GM23338 (cell line): ENCODE measurements at regions not wholly inside any gene's neighbourhood (a gene's known extent, or its start where the extent isn't known, plus 50 kb on each side); places are given as distances from the start of the nearest gene placed in this dataset.

Experiments used
- ATAC-seq: fragments of 200-7000 bp; cut with Tn5 transposase; 3 replicates; pipeline ENCODE4 v1.9.1; 2020
- DNase-seq: peaks from one replicate; pipeline ENCODE4 v3.0.0-alpha.2; 2015; ENCODE audit warnings: low spot score
- H2AFZ ChIP-seq: fragments of 200-600 bp; sonication (generic); 2 replicates; pipeline ENCODE4 v1.8.0; 2016; ENCODE audit warnings: antibody characterized with exemption, mild to moderate bottlenecking, moderate library complexity
- H3F3A ChIP-seq: fragments of 200-600 bp; sonication (generic); replicated peaks from 2 replicates; pipeline ENCODE4 v1.8.0; 2017; ENCODE audit warnings: antibody characterized with exemption, mixed run types, low read depth
- H3K27ac ChIP-seq: fragments of 200-600 bp; sonication (generic); 2 replicates; pipeline ENCODE4 v1.6.1; 2016; ENCODE audit warnings: low read depth
- H3K27me3 ChIP-seq: fragments of 200-600 bp; sonication (generic); 2 replicates; pipeline ENCODE4 v1.8.0; 2016; ENCODE audit warnings: mild to moderate bottlenecking, mixed run types, moderate library complexity; ENCODE audit not compliant: insufficient read depth
- H3K36me3 ChIP-seq: fragments of 200-600 bp; sonication (generic); 2 replicates; pipeline ENCODE4 v1.8.0; 2016; ENCODE audit warnings: mild to moderate bottlenecking; ENCODE audit not compliant: insufficient read depth
- H3K4me1 ChIP-seq: fragments of 200-600 bp; sonication (generic); 2 replicates; pipeline ENCODE4 v1.8.0; 2016; ENCODE audit warnings: mild to moderate bottlenecking, moderate library complexity; ENCODE audit not compliant: insufficient read depth
- H3K4me2 ChIP-seq: fragments of 200-600 bp; sonication (generic); 2 replicates; pipeline ENCODE4 v1.7.1; 2017; ENCODE audit warnings: mixed run types
- H3K4me3 ChIP-seq: fragments of 200-600 bp; sonication (generic); 2 replicates; pipeline ENCODE4 v1.6.1; 2016; ENCODE audit warnings: mixed run types
- H3K79me2 ChIP-seq: fragments of 200-600 bp; sonication (generic); replicated peaks from 2 replicates; pipeline ENCODE4 v1.8.0; 2017; ENCODE audit warnings: mild to moderate bottlenecking; ENCODE audit not compliant: insufficient read depth
- H3K9me2 ChIP-seq: fragments of 200-600 bp; sonication (generic); 2 replicates; pipeline ENCODE4 v1.8.0; 2017; ENCODE audit not compliant: insufficient read depth
- H4K20me1 ChIP-seq: fragments of 200-600 bp; sonication (generic); replicated peaks from 2 replicates; pipeline ENCODE4 v1.8.0; 2017; ENCODE audit warnings: mild to moderate bottlenecking; ENCODE audit not compliant: insufficient read depth
- H3K27ac Mint-ChIP-seq: 2 replicates; pipeline ENCODE4 v1.8.0; 2020; ENCODE audit warnings: inconsistent platforms, mild to moderate bottlenecking, moderate library complexity, mixed read lengths
- H3K27me3 Mint-ChIP-seq: 3 replicates; pipeline ENCODE4 v1.8.0; 2022; ENCODE audit warnings: low read depth, mild to moderate bottlenecking, moderate library complexity, mixed read lengths, inconsistent platforms; ENCODE audit not compliant: insufficient read depth, poor library complexity
- H3K36me3 Mint-ChIP-seq: 3 replicates; pipeline ENCODE4 v1.8.0; 2021; ENCODE audit warnings: low read depth, mild to moderate bottlenecking, inconsistent platforms, moderate library complexity, mixed read lengths
- H3K4me1 Mint-ChIP-seq: 3 replicates; pipeline ENCODE4 v1.8.0; 2020; ENCODE audit warnings: mild to moderate bottlenecking, inconsistent platforms, mixed read lengths
- H3K4me3 Mint-ChIP-seq: 3 replicates; pipeline ENCODE4 v1.8.0; 2021; ENCODE audit warnings: moderate library complexity, mild to moderate bottlenecking, inconsistent platforms, mixed read lengths
- H3K9me3 Mint-ChIP-seq: 3 replicates; pipeline ENCODE4 v1.8.0; 2020; ENCODE audit warnings: moderate library complexity, mild to moderate bottlenecking, inconsistent platforms, mixed read lengths
- CREB1 ChIP-seq: fragments of 250-450 bp; sonication (Bioruptor Pico); IDR thresholded peaks from 2 replicates; pipeline ENCODE4 v1.5.0; 2020; ENCODE audit warnings: low read depth, mild to moderate bottlenecking, moderate library complexity
- EZH2 ChIP-seq: fragments of 200-600 bp; sonication (generic); IDR thresholded peaks from one replicate; pipeline ENCODE4 v1.8.0; 2017; ENCODE audit warnings: antibody characterized with exemption, mild to moderate bottlenecking, low read depth; ENCODE audit not compliant: unreplicated experiment
- EZH2phosphoT487 ChIP-seq: fragments of 200-600 bp; sonication (generic); IDR thresholded peaks from one replicate; pipeline ENCODE4 v1.8.1; 2018; ENCODE audit warnings: antibody characterized with exemption; ENCODE audit not compliant: unreplicated experiment
- JUNB ChIP-seq: IDR thresholded peaks from one replicate; pipeline ENCODE4 v1.6.1; 2016; ENCODE audit warnings: antibody characterized with exemption; ENCODE audit not compliant: unreplicated experiment
- NANOG ChIP-seq: IDR thresholded peaks from 2 replicates; pipeline ENCODE4 v1.6.1; 2016; ENCODE audit warnings: antibody characterized with exemption, borderline replicate concordance
- POLR2AphosphoS5 ChIP-seq: IDR thresholded peaks from 2 replicates; pipeline ENCODE4 v1.6.1; 2016; ENCODE audit warnings: antibody characterized with exemption, low read depth
- STAT1 ChIP-seq: IDR thresholded peaks from one replicate; pipeline ENCODE4 v1.6.1; 2016; ENCODE audit warnings: antibody characterized with exemption; ENCODE audit not compliant: unreplicated experiment
- ZNF114 ChIP-seq: fragments of 250-450 bp; sonication (Bioruptor Pico); IDR thresholded peaks from 2 replicates; pipeline ENCODE4 v1.5.0; 2020; ENCODE audit warnings: mild to moderate bottlenecking, moderate library complexity
- TF ChIP-seq, protein P1 (sequence below): fragments of 250-450 bp; sonication (Bioruptor Pico); IDR thresholded peaks from 2 replicates; pipeline ENCODE4 v1.5.0; 2020; ENCODE audit warnings: mild to moderate bottlenecking, moderate library complexity
- TF ChIP-seq, protein P2 (sequence below): IDR thresholded peaks from one replicate; pipeline ENCODE4 v1.6.1; 2018; ENCODE audit warnings: antibody characterized with exemption; ENCODE audit not compliant: unreplicated experiment
- TF ChIP-seq, protein P3 (sequence below): IDR thresholded peaks from 2 replicates; pipeline ENCODE4 v1.6.1; 2016; ENCODE audit warnings: antibody characterized with exemption

DNA sequence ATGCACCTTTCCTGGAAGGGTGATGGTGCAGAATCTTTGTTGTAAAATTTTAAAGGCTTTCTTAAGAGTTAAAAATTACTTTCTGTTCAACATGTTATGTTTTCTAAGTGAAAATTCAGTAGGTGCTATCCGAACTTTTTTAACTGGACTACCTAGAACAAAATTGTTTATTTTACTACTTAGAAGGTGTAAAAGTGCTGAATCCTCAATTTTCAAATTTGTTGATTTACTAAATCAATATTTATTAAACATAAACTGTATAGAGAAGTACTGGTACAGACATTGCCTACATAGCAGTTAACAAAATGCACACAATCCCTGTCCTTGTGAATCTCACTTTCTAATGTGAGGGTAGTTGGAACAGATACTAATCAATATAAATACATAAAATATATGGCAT is 277.5 kb downstream of the CTH start:
- no peak overlapping the region for H3K4me3 ChIP-seq
- no peaks in the 10 kb centered on the region for H3K27me3 ChIP-seq
- no peak overlapping the region for H3K27ac Mint-ChIP-seq
- H3K4me1 ChIP-seq, result no peaks in the 10 kb centered on the region; the same call in 1 of the 2 replicates
- no peak overlapping the region for H3K4me2 ChIP-seq
- H3K36me3 ChIP-seq, result no peaks in the 10 kb centered on the region
- H4K20me1 ChIP-seq, result no peaks in the 10 kb centered on the region
- H3K4me3 Mint-ChIP-seq, result no peak overlapping the region
- H3K36me3 Mint-ChIP-seq, result no peaks in the 10 kb centered on the region
- H3K4me1 Mint-ChIP-seq, result peaks cover 4% of the 10 kb centered on the region; the same call in 2 of the 3 replicates
- ATAC-seq (no peak), DNase-seq (no peak)
- H3K9me2 ChIP-seq, result no peaks in the 10 kb centered on the region
- H2AFZ ChIP-seq, result no peak overlapping the region
- H3K27me3 Mint-ChIP-seq, result peaks cover 2% of the 10 kb centered on the region
- H3K79me2 ChIP-seq, result no peaks in the 10 kb centered on the region
- TF ChIP-seq STAT1 (no peak), EZH2 (no peak), POLR2AphosphoS5 (no peak), ZNF114 (CRISPR knock-in tag) (no peak), CREB1 (CRISPR knock-in tag) (no peak), NANOG (no peak), EZH2phosphoT487 (no peak), JUNB (no peak)
- TF ChIP-seq, protein P1, sequence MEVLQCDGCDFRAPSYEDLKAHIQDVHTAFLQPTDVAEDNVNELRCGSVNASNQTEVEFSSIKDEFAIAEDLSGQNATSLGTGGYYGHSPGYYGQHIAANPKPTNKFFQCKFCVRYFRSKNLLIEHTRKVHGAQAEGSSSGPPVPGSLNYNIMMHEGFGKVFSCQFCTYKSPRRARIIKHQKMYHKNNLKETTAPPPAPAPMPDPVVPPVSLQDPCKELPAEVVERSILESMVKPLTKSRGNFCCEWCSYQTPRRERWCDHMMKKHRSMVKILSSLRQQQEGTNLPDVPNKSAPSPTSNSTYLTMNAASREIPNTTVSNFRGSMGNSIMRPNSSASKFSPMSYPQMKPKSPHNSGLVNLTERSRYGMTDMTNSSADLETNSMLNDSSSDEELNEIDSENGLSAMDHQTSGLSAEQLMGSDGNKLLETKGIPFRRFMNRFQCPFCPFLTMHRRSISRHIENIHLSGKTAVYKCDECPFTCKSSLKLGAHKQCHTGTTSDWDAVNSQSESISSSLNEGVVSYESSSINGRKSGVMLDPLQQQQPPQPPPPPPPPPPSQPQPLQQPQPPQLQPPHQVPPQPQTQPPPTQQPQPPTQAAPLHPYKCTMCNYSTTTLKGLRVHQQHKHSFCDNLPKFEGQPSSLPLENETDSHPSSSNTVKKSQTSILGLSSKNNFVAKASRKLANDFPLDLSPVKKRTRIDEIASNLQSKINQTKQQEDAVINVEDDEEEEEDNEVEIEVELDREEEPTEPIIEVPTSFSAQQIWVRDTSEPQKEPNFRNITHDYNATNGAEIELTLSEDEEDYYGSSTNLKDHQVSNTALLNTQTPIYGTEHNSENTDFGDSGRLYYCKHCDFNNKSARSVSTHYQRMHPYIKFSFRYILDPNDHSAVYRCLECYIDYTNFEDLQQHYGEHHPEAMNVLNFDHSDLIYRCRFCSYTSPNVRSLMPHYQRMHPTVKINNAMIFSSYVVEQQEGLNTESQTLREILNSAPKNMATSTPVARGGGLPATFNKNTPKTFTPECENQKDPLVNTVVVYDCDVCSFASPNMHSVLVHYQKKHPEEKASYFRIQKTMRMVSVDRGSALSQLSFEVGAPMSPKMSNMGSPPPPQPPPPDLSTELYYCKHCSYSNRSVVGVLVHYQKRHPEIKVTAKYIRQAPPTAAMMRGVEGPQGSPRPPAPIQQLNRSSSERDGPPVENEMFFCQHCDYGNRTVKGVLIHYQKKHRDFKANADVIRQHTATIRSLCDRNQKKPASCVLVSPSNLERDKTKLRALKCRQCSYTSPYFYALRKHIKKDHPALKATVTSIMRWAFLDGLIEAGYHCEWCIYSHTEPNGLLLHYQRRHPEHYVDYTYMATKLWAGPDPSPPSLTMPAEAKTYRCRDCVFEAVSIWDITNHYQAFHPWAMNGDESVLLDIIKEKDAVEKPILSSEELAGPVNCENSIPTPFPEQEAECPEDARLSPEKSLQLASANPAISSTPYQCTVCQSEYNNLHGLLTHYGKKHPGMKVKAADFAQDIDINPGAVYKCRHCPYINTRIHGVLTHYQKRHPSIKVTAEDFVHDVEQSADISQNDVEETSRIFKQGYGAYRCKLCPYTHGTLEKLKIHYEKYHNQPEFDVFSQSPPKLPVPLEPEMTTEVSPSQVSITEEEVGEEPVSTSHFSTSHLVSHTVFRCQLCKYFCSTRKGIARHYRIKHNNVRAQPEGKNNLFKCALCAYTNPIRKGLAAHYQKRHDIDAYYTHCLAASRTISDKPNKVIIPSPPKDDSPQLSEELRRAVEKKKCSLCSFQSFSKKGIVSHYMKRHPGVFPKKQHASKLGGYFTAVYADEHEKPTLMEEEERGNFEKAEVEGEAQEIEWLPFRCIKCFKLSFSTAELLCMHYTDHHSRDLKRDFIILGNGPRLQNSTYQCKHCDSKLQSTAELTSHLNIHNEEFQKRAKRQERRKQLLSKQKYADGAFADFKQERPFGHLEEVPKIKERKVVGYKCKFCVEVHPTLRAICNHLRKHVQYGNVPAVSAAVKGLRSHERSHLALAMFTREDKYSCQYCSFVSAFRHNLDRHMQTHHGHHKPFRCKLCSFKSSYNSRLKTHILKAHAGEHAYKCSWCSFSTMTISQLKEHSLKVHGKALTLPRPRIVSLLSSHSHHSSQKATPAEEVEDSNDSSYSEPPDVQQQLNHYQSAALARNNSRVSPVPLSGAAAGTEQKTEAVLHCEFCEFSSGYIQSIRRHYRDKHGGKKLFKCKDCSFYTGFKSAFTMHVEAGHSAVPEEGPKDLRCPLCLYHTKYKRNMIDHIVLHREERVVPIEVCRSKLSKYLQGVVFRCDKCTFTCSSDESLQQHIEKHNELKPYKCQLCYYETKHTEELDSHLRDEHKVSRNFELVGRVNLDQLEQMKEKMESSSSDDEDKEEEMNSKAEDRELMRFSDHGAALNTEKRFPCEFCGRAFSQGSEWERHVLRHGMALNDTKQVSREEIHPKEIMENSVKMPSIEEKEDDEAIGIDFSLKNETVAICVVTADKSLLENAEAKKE (CRISPR knock-in tag), result no peak
- TF ChIP-seq, protein P2, sequence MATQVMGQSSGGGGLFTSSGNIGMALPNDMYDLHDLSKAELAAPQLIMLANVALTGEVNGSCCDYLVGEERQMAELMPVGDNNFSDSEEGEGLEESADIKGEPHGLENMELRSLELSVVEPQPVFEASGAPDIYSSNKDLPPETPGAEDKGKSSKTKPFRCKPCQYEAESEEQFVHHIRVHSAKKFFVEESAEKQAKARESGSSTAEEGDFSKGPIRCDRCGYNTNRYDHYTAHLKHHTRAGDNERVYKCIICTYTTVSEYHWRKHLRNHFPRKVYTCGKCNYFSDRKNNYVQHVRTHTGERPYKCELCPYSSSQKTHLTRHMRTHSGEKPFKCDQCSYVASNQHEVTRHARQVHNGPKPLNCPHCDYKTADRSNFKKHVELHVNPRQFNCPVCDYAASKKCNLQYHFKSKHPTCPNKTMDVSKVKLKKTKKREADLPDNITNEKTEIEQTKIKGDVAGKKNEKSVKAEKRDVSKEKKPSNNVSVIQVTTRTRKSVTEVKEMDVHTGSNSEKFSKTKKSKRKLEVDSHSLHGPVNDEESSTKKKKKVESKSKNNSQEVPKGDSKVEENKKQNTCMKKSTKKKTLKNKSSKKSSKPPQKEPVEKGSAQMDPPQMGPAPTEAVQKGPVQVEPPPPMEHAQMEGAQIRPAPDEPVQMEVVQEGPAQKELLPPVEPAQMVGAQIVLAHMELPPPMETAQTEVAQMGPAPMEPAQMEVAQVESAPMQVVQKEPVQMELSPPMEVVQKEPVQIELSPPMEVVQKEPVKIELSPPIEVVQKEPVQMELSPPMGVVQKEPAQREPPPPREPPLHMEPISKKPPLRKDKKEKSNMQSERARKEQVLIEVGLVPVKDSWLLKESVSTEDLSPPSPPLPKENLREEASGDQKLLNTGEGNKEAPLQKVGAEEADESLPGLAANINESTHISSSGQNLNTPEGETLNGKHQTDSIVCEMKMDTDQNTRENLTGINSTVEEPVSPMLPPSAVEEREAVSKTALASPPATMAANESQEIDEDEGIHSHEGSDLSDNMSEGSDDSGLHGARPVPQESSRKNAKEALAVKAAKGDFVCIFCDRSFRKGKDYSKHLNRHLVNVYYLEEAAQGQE, result no peak
- TF ChIP-seq, protein P3, sequence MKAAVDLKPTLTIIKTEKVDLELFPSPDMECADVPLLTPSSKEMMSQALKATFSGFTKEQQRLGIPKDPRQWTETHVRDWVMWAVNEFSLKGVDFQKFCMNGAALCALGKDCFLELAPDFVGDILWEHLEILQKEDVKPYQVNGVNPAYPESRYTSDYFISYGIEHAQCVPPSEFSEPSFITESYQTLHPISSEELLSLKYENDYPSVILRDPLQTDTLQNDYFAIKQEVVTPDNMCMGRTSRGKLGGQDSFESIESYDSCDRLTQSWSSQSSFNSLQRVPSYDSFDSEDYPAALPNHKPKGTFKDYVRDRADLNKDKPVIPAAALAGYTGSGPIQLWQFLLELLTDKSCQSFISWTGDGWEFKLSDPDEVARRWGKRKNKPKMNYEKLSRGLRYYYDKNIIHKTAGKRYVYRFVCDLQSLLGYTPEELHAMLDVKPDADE, result no peak
- H3K27ac ChIP-seq, result no peak overlapping the region
- no peaks in the 10 kb centered on the region for H3F3A ChIP-seq
- no peaks in the 10 kb centered on the region for H3K9me3 Mint-ChIP-seq
